ENCODE measurements at regions not wholly inside any gene's neighbourhood (a gene's known extent, or its start where the extent isn't known, plus 50 kb on each side); places are given as distances from the start of the nearest gene placed in this dataset.

- in situ Hi-C loops (cut with HindIII; ENCODE audit: extremely low pct_ligation_motif_present, low pct_unique_long_range_greater_than_20kb) (no loop called here), intact Hi-C loops (cut with micrococcal nuclease; ENCODE audit: unreplicated experiment) (no loop called here)
- 0% methylated on average over 2 of the region's 4 CpGs for WGBS (ENCODE audit: low lambda C conversion rate)
- Histone ChIP-seq H3K27ac (ENCODE audit: extremely low read length, insufficient read depth, low read length) (no peak overlapping the region), H3K27me3 (ENCODE audit: control insufficient read depth in 1 of 2, insufficient read depth in 2 of 2, low read length in 2 of 2) (no peaks in the 10 kb centered on the region), H3K9ac (ENCODE audit: insufficient read depth, low read depth, low read length) (no peak overlapping the region), H3K4me1 (ENCODE audit: insufficient read depth, low read length) (no peaks in the 10 kb centered on the region), H3K9me3 (ENCODE audit: low read length) (no peaks in the 10 kb centered on the region), H3K79me2 (ENCODE audit: insufficient read depth, low read length) (no peaks in the 10 kb centered on the region), H4K20me1 (ENCODE audit: insufficient read depth, low read length) (no peaks in the 10 kb centered on the region), H3K36me3 (replicated peaks in 1 of 2; ENCODE audit: control insufficient read depth in 1 of 2, insufficient read depth in 2 of 2, low read length in 2 of 2) (no peaks in the 10 kb centered on the region), H3K4me2 (ENCODE audit: low read depth, low read length) (no peak overlapping the region), H3K4me3 (replicated peaks in 1 of 3; ENCODE audit: insufficient read depth in 1 of 3, low read depth in 2 of 3, low read length in 3 of 3) (no peak overlapping the region), H2AFZ (ENCODE audit: low read length) (no peak overlapping the region)
- BruUV-seq (replicated peaks): no TSS peak
- no peak for FAIRE-seq
- peak; percentile 33; the same call in 1 of the 2 replicates for TF ChIP-seq CEBPB (IDR thresholded peaks at IDR 0.05; ENCODE audit: borderline replicate concordance, low read depth, low read length)
- TF ChIP-seq RFX3 (CRISPR knock-in tag; IDR thresholded peaks at IDR 0.05): no peak
- ChIA-PET CTCF (ENCODE audit: low intra/inter-chr PET ratio, low total read pairs) (no interaction called here), POLR2A (no interaction called here)
- no peak for DNase-seq (ENCODE audit: low spot score)
- 0 out of 3 replicates have a peak, but pooled peaks have one; percentile 27 for ATAC-seq
These were observed 199.0 kb upstream of the MAMLD1 start for GRCh38 chrX:150163956-150164726.

- Histone ChIP-seq H3K27ac (ENCODE audit: extremely low read length, insufficient read depth, low read length) (no peak overlapping the region), H3K4me3 (replicated peaks in 1 of 3; ENCODE audit: insufficient read depth in 1 of 3, low read depth in 2 of 3, low read length in 3 of 3) (no peak overlapping the region), H3K9ac (ENCODE audit: insufficient read depth, low read depth, low read length) (no peak overlapping the region), H3K27me3 (ENCODE audit: control insufficient read depth in 1 of 2, insufficient read depth in 2 of 2, low read length in 2 of 2) (no peaks in the 10 kb centered on the region), H3K4me1 (ENCODE audit: insufficient read depth, low read length) (no peaks in the 10 kb centered on the region), H4K20me1 (ENCODE audit: insufficient read depth, low read length) (no peaks in the 10 kb centered on the region), H3K79me2 (ENCODE audit: insufficient read depth, low read length) (no peaks in the 10 kb centered on the region), H2AFZ (ENCODE audit: low read length) (no peak overlapping the region), H3K9me3 (ENCODE audit: low read length) (no peaks in the 10 kb centered on the region), H3K36me3 (replicated peaks in 1 of 2; ENCODE audit: control insufficient read depth in 1 of 2, insufficient read depth in 2 of 2, low read length in 2 of 2) (no peaks in the 10 kb centered on the region), H3K4me2 (ENCODE audit: low read depth, low read length) (no peak overlapping the region)
- FAIRE-seq (no peak), DNase-seq (ENCODE audit: low spot score) (no peak), ATAC-seq (no peak)
- intact Hi-C loops (cut with micrococcal nuclease; ENCODE audit: unreplicated experiment) (no loop called here), in situ Hi-C loops (cut with HindIII; ENCODE audit: extremely low pct_ligation_motif_present, low pct_unique_long_range_greater_than_20kb) (no loop called here)
- ChIA-PET CTCF (ENCODE audit: low intra/inter-chr PET ratio, low total read pairs) (no interaction called here), POLR2A (no interaction called here)
- no TSS peak for BruUV-seq (replicated peaks)
- WGBS (ENCODE audit: low lambda C conversion rate): no CpG with 5 or more reads among the region's 4 CpGs
- TF ChIP-seq ARID5B (CRISPR knock-in tag; IDR thresholded peaks at IDR 0.05) (no peak), ZNF749 (CRISPR knock-in tag; IDR thresholded peaks at IDR 0.05; ENCODE audit: borderline replicate concordance) (no peak), NCOR1 (IDR thresholded peaks at IDR 0.05; ENCODE audit: borderline replicate concordance, low read length) (no peak), FOXA1 (IDR thresholded peaks at IDR 0.05) (no peak), FOXA1 (CRISPR knock-in tag; IDR thresholded peaks at IDR 0.05) (no peak), ZNF264 (CRISPR knock-in tag; IDR thresholded peaks at IDR 0.05) (no peak), KLF15 (CRISPR knock-in tag; IDR thresholded peaks at IDR 0.05; ENCODE audit: borderline replicate concordance) (no peak), CHD4 (IDR thresholded peaks at IDR 0.05; ENCODE audit: borderline replicate concordance, low read length) (no peak), SPEN (CRISPR knock-in tag; IDR thresholded peaks at IDR 0.05; ENCODE audit: low read depth) (no peak), ZNF205 (CRISPR knock-in tag; IDR thresholded peaks at IDR 0.05) (no peak), SNAPC5 (CRISPR knock-in tag; IDR thresholded peaks at IDR 0.05; ENCODE audit: borderline replicate concordance) (no peak), NFYC (CRISPR knock-in tag; IDR thresholded peaks at IDR 0.05) (no peak), NR2C2 (CRISPR knock-in tag; IDR thresholded peaks at IDR 0.05; ENCODE audit: borderline replicate concordance) (no peak)
These were observed 198.0 kb upstream of the MAMLD1 start for GRCh38 chrX:150164971-150165600.

Measured in HepG2 (cell line).